Muscle of leg (tissue), 3 donors: ENCODE measurements at regions not wholly inside any gene's neighbourhood (a gene's known extent, or its start where the extent isn't known, plus 50 kb on each side); places are given as distances from the start of the nearest gene placed in this dataset.

Source experiments
- DNase-seq: peaks from one replicate; pipeline ENCODE4 v3.0.0; 2013
- H3K27ac ChIP-seq: one replicate; pipeline ENCODE4 v1.5.1; 2013; ENCODE audit warnings: mild to moderate bottlenecking, low read length, control low read depth
- H3K27me3 ChIP-seq: one replicate; pipeline ENCODE4 v1.6.1; 2013; ENCODE audit warnings: low read length; ENCODE audit not compliant: control insufficient read depth, insufficient read depth
- H3K36me3 ChIP-seq: one replicate; pipeline ENCODE4 v1.6.1; 2013; ENCODE audit warnings: low read length; ENCODE audit not compliant: control insufficient read depth, insufficient read depth
- H3K4me1 ChIP-seq: one replicate; pipeline ENCODE4 v1.6.1; 2013; ENCODE audit warnings: low read length; ENCODE audit not compliant: control insufficient read depth, insufficient read depth
- H3K4me3 ChIP-seq: one replicate; pipeline ENCODE4 v1.5.1; 2013; ENCODE audit warnings: low read length, control low read depth
- H3K9me3 ChIP-seq: replicated peaks from 2 replicates; pipeline ENCODE4 v1.6.1; 2013; ENCODE audit warnings: low read depth, low read length; ENCODE audit not compliant: control insufficient read depth
- WGBS: methylation state at CpG from one replicate; pipeline ENCODE4 v1.1.5; 2013; ENCODE audit warnings: missing lambda C conversion rate; ENCODE audit not compliant: insufficient coverage; 5-methylcytosine and 5-hydroxymethylcytosine counted together

DNA sequence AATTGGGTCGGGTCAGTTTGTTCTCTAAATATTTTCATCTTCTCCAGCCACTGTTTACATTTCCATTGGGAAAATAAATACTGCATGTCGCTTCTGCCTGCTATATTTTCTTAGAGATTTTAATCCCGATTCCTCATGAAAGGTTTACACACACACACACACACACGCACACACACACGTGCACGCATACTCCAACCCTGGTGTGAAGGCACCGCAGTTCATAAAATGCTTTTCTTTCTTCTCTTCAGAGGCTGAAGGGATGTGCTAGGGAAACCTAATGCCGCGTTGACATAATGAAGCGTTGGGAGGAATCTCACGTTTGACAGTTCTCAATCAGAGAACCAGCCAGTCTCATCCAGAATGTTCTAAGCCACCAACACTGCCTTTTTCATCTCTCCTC, 222.9 kb upstream of the IRX3 start:
- Histone ChIP-seq H3K4me3 (no peak overlapping the region), H3K4me1 (peaks cover 22% of the 10 kb centered on the region), H3K27me3 (peaks cover 16% of the 10 kb centered on the region), H3K36me3 (no peaks in the 10 kb centered on the region), H3K27ac (no peak overlapping the region), H3K9me3 (no peaks in the 10 kb centered on the region)
- 90% methylated on average over 11 of the region's 11 CpGs for WGBS
- DNase-seq: no peak

DNA sequence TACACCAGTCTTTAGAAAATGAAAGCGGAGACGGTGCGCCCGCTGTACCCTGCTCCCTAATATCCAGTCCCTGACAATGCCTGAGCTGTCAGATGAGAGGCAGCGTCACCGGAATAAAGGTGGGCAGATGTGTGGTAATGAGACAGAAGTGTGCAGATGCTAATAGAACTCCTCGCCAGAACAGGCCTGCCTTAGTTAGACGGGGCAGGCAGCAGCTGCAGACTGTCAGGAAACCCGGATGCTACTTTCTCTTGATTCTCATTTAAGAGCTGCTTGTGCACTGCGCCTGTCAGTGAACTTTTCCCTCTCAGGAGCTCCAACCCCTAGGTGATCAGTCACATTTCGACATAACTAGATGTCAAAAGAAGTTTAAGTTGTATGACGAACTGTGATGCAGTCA, 221.8 kb upstream of the IRX3 start:
- Histone ChIP-seq H3K4me1 (peaks cover 28% of the 10 kb centered on the region), H3K27me3 (peaks cover 16% of the 10 kb centered on the region), H3K36me3 (no peaks in the 10 kb centered on the region), H3K27ac (no peak overlapping the region), H3K9me3 (no peaks in the 10 kb centered on the region), H3K4me3 (no peak overlapping the region)
- WGBS: 94% methylated on average over 6 of the region's 12 CpGs
- no peak for DNase-seq

- 61% methylated on average over 4 of the region's 11 CpGs for WGBS
- Histone ChIP-seq H3K4me1 (peaks cover 35% of the 10 kb centered on the region), H3K4me3 (no peak overlapping the region), H3K27ac (no peak overlapping the region), H3K36me3 (no peaks in the 10 kb centered on the region), H3K27me3 (peaks cover 20% of the 10 kb centered on the region), H3K9me3 (no peaks in the 10 kb centered on the region)
- peak; percentile 11 for DNase-seq
Observed at GRCh38 chr16:54506741-54507500, 220.3 kb upstream of the IRX3 start.

- no peak for DNase-seq
- 73% methylated on average over 3 of the region's 8 CpGs for WGBS
- no peak overlapping the region for H3K4me3 ChIP-seq
- H3K27me3 ChIP-seq: peaks cover 20% of the 10 kb centered on the region
- no peaks in the 10 kb centered on the region for H3K36me3 ChIP-seq
- H3K9me3 ChIP-seq: no peaks in the 10 kb centered on the region
- peaks cover 29% of the 10 kb centered on the region for H3K4me1 ChIP-seq
- H3K27ac ChIP-seq: no peak overlapping the region
Observed at GRCh38 chr16:54506214-54506580, 219.6 kb upstream of the IRX3 start.

GRCh38 chr16:54505549-54506213, 219.1 kb upstream of the IRX3 start:
- peaks cover 20% of the 10 kb centered on the region for H3K27me3 ChIP-seq
- no peak overlapping the region for H3K27ac ChIP-seq
- no peaks in the 10 kb centered on the region for H3K9me3 ChIP-seq
- H3K4me3 ChIP-seq: no peak overlapping the region
- WGBS: 82% methylated on average over 2 of the region's 10 CpGs
- no peak for DNase-seq
- H3K36me3 ChIP-seq: no peaks in the 10 kb centered on the region
- peaks cover 25% of the 10 kb centered on the region for H3K4me1 ChIP-seq

GRCh38 chr16:54504372-54504771, 217.8 kb upstream of the IRX3 start:
- 57% methylated on average over 1 of the region's 12 CpGs for WGBS
- DNase-seq: peak; percentile 22
- Histone ChIP-seq H3K9me3 (no peaks in the 10 kb centered on the region), H3K4me1 (peaks cover 22% of the 10 kb centered on the region), H3K27me3 (peaks cover 20% of the 10 kb centered on the region), H3K36me3 (no peaks in the 10 kb centered on the region), H3K4me3 (no peak overlapping the region), H3K27ac (no peak overlapping the region)

- Histone ChIP-seq H3K4me1 (peaks cover 22% of the 10 kb centered on the region), H3K4me3 (no peak overlapping the region), H3K27me3 (peaks cover 20% of the 10 kb centered on the region), H3K27ac (no peak overlapping the region), H3K36me3 (no peaks in the 10 kb centered on the region), H3K9me3 (no peaks in the 10 kb centered on the region)
- WGBS: no CpG with 5 or more reads among the region's 2 CpGs
- peak; percentile 17 for DNase-seq
Observed at GRCh38 chr16:54503856-54504219, 217.3 kb upstream of the IRX3 start.

DNA sequence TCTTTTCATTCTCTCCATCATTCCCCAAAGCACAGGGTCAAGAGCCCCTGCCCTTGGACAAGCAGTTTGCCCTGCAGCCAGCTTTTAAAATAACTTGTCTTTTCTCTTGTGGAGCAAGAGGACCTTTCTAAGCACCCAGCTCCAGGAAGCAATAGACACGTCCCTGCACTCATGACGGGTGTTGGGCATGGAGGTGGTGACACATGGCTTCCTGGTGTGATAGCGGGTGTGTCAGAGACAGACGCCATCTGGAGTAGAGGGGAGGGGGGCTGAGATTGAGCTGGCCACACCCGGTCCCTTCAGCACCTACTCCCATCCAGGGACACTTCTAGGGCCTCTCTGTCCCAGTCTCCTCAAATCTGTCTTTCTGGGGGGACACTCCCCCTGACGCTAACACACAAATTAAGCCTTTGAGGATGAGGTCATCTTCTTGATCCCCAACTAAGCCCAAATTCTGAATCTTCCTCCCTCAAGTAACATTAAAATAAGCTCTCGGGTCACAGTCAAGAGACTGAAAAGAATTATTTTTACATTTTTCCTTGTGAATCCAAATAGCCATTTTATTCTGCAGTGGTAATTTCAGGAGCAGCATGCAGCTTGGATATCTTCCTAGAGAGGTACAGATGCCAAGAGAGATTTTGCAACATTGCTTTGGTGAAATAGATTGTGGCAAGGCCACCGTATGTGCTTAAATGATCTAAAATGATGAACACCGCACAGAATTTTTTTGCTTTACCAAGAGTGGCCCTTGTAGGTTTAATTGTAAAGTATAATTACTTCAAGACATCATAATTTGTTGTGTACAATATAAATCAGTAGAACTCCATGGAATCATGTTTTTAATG, 216.6 kb upstream of the IRX3 start:
- peaks cover 18% of the 10 kb centered on the region for H3K27me3 ChIP-seq
- H3K36me3 ChIP-seq: no peaks in the 10 kb centered on the region
- H3K27ac ChIP-seq: no peak overlapping the region
- DNase-seq: peak; percentile 70
- peaks cover 22% of the 10 kb centered on the region for H3K4me1 ChIP-seq
- H3K9me3 ChIP-seq: peaks cover 3% of the 10 kb centered on the region
- WGBS: 23% methylated on average over 3 of the region's 9 CpGs
- no peak overlapping the region for H3K4me3 ChIP-seq

DNA sequence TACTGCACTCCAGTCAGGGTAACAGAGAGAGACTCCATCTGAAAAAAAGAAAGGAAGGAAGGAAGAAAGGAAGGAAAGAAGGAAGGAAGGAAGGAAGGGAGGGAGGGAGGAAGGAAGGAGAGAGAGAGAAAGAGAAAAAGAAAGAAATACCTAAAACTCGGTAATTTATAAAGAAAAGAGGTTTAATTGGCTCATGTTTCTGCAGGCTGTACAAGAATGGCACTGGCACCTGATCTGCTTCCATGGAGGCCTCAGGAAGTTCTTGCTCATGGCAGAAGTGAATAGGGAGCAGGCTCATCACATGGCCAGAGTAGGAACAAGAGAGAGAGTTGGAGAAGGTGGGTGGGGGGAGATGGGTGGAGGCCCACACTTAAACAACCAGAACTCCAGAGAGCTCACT, 215.2 kb upstream of the IRX3 start:
- DNase-seq: no peak
- Histone ChIP-seq H3K36me3 (no peaks in the 10 kb centered on the region), H3K4me1 (peaks cover 18% of the 10 kb centered on the region), H3K9me3 (peaks cover 7% of the 10 kb centered on the region), H3K27me3 (peaks cover 10% of the 10 kb centered on the region), H3K27ac (no peak overlapping the region), H3K4me3 (no peak overlapping the region)
- WGBS: 100% methylated on average over 1 of the region's 1 CpG

DNA sequence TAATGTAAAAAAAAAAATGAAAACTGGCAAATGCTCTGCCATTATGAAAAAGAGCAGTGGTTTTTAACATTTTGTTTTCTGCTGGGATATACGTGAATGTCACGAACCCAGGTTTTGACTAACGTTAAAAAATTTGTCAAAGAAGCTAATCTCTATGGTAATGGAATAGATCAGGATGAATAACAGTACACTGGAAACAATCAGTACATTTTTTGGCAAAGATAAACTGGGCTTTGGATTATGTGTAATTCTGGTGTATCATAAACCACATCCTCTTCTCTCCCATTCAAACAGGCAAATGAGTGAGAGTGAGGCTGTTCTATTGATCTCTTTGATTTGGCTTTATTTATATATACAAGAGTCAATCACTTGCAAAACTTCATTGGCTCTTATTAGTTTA, 207.0 kb upstream of the IRX3 start:
- no peak overlapping the region for H3K4me3 ChIP-seq
- DNase-seq: no peak
- H3K36me3 ChIP-seq: no peaks in the 10 kb centered on the region
- peaks cover 7% of the 10 kb centered on the region for H3K9me3 ChIP-seq
- no peaks in the 10 kb centered on the region for H3K4me1 ChIP-seq
- H3K27ac ChIP-seq: no peak overlapping the region
- 94% methylated on average over 2 of the region's 3 CpGs for WGBS
- peaks cover 3% of the 10 kb centered on the region for H3K27me3 ChIP-seq
